GM23338 (cell line): ENCODE measurements at regions not wholly inside any gene's neighbourhood (a gene's known extent, or its start where the extent isn't known, plus 50 kb on each side); places are given as distances from the start of the nearest gene placed in this dataset.

ENCODE experiments used
- CREB1 ChIP-seq: fragments of 250-450 bp; sonication (Bioruptor Pico); IDR thresholded peaks from 2 replicates; pipeline ENCODE4 v1.5.0; 2020; ENCODE audit warnings: low read depth, mild to moderate bottlenecking, moderate library complexity
- CTCF ChIP-seq, 2 experiments: fragments of 200-600 bp in 1 of 2; sonication (generic) in 1 of 2; conservative IDR thresholded peaks; 2 replicates each; pipeline versions ENCODE4 v1.5.1 to v1.6.1; 2016 to 2017; ENCODE audit warnings: antibody characterized with exemption in 2 of 2, low read depth in 2 of 2, mild to moderate bottlenecking in 2 of 2, moderate library complexity in 1 of 2
- EZH2 ChIP-seq: fragments of 200-600 bp; sonication (generic); IDR thresholded peaks from one replicate; pipeline ENCODE4 v1.8.0; 2017; ENCODE audit warnings: antibody characterized with exemption, mild to moderate bottlenecking, low read depth; ENCODE audit not compliant: unreplicated experiment
- EZH2phosphoT487 ChIP-seq: fragments of 200-600 bp; sonication (generic); IDR thresholded peaks from one replicate; pipeline ENCODE4 v1.8.1; 2018; ENCODE audit warnings: antibody characterized with exemption; ENCODE audit not compliant: unreplicated experiment
- JUNB ChIP-seq: IDR thresholded peaks from one replicate; pipeline ENCODE4 v1.6.1; 2016; ENCODE audit warnings: antibody characterized with exemption; ENCODE audit not compliant: unreplicated experiment
- NANOG ChIP-seq: IDR thresholded peaks from 2 replicates; pipeline ENCODE4 v1.6.1; 2016; ENCODE audit warnings: antibody characterized with exemption, borderline replicate concordance
- POLR2AphosphoS5 ChIP-seq: IDR thresholded peaks from 2 replicates; pipeline ENCODE4 v1.6.1; 2016; ENCODE audit warnings: antibody characterized with exemption, low read depth
- STAT1 ChIP-seq: IDR thresholded peaks from one replicate; pipeline ENCODE4 v1.6.1; 2016; ENCODE audit warnings: antibody characterized with exemption; ENCODE audit not compliant: unreplicated experiment
- ZNF114 ChIP-seq: fragments of 250-450 bp; sonication (Bioruptor Pico); IDR thresholded peaks from 2 replicates; pipeline ENCODE4 v1.5.0; 2020; ENCODE audit warnings: mild to moderate bottlenecking, moderate library complexity
- ZNF331 ChIP-seq: fragments of 250-450 bp; sonication (Bioruptor Pico); IDR thresholded peaks from 2 replicates; pipeline ENCODE4 v1.5.0; 2020; ENCODE audit warnings: low read depth, mild to moderate bottlenecking, moderate library complexity
- ZNF462 ChIP-seq: fragments of 250-450 bp; sonication (Bioruptor Pico); IDR thresholded peaks from 2 replicates; pipeline ENCODE4 v1.5.0; 2020; ENCODE audit warnings: mild to moderate bottlenecking, moderate library complexity
- TF ChIP-seq, protein P1 (sequence below): IDR thresholded peaks from 2 replicates; pipeline ENCODE4 v1.6.1; 2016; ENCODE audit warnings: antibody characterized with exemption
- TF ChIP-seq, protein P2 (sequence below): IDR thresholded peaks from one replicate; pipeline ENCODE4 v1.6.1; 2018; ENCODE audit warnings: antibody characterized with exemption; ENCODE audit not compliant: unreplicated experiment

DNA sequence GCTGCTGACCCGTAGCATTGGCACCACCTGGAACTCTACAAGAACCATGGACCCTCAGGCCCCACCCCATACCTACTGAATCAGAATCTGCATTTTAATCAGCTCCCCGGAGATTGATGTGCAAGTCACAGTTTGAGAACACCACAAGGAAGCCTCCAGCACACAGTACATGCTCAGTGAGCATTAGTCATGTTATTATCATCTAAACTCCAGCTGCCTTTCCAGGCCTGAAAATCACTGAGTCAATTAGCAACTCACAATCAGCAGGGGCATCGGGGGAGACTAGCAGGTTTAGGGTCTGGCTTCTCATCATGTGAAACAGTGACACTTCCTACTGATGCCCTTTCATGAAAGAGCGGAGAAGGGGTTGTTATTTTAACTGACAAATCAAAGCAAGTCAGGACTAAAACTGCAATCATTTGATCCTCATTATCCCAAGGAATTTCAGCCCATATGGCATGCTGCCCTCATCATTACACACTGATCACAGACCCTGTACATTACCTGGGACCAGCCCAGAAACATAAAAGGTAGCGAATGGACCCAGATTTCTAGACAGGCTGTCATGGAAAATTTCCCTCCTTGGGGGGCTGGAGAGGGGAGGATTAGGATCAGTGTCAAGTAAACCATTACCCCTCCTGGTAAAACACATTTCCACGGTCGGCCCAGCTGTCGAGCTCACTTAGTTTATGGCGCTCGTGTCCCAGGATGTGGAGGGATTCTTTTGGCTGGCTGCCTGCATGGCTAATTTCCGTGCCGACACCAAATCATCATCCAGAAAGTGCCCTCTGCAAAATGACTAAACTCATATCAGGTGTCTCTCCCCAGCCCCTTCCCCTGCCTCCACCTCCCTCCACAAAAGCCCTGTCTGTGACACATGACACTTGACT, 122.8 kb downstream of the PRLHR start:
- TF ChIP-seq CTCF (conservative IDR thresholded peaks at IDR 0.05; ENCODE audit: low read depth in 2 of 2) = no peak
- no peak for TF ChIP-seq EZH2
- no peak for TF ChIP-seq POLR2AphosphoS5
- no peak for TF ChIP-seq JUNB
- TF ChIP-seq, protein P1, sequence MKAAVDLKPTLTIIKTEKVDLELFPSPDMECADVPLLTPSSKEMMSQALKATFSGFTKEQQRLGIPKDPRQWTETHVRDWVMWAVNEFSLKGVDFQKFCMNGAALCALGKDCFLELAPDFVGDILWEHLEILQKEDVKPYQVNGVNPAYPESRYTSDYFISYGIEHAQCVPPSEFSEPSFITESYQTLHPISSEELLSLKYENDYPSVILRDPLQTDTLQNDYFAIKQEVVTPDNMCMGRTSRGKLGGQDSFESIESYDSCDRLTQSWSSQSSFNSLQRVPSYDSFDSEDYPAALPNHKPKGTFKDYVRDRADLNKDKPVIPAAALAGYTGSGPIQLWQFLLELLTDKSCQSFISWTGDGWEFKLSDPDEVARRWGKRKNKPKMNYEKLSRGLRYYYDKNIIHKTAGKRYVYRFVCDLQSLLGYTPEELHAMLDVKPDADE = no peak
- TF ChIP-seq ZNF331 (CRISPR knock-in tag) = no peak
- TF ChIP-seq, protein P2, sequence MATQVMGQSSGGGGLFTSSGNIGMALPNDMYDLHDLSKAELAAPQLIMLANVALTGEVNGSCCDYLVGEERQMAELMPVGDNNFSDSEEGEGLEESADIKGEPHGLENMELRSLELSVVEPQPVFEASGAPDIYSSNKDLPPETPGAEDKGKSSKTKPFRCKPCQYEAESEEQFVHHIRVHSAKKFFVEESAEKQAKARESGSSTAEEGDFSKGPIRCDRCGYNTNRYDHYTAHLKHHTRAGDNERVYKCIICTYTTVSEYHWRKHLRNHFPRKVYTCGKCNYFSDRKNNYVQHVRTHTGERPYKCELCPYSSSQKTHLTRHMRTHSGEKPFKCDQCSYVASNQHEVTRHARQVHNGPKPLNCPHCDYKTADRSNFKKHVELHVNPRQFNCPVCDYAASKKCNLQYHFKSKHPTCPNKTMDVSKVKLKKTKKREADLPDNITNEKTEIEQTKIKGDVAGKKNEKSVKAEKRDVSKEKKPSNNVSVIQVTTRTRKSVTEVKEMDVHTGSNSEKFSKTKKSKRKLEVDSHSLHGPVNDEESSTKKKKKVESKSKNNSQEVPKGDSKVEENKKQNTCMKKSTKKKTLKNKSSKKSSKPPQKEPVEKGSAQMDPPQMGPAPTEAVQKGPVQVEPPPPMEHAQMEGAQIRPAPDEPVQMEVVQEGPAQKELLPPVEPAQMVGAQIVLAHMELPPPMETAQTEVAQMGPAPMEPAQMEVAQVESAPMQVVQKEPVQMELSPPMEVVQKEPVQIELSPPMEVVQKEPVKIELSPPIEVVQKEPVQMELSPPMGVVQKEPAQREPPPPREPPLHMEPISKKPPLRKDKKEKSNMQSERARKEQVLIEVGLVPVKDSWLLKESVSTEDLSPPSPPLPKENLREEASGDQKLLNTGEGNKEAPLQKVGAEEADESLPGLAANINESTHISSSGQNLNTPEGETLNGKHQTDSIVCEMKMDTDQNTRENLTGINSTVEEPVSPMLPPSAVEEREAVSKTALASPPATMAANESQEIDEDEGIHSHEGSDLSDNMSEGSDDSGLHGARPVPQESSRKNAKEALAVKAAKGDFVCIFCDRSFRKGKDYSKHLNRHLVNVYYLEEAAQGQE = no peak
- TF ChIP-seq EZH2phosphoT487 = no peak
- TF ChIP-seq STAT1 = no peak
- no peak for TF ChIP-seq ZNF114 (CRISPR knock-in tag)
- no peak for TF ChIP-seq NANOG
- TF ChIP-seq CREB1 (CRISPR knock-in tag) = no peak
- no peak for TF ChIP-seq ZNF462 (CRISPR knock-in tag)
